NCI-H1092 treated with DMSO at 0.1 percent for 48 hours (cell line): ENCODE measurements at regions not wholly inside any gene's neighbourhood (a gene's known extent, or its start where the extent isn't known, plus 50 kb on each side); places are given as distances from the start of the nearest gene placed in this dataset.
A peak's percentile ranks its signal among the peaks of the same experiment; 100 is the strongest.

ENCODE experiments used
- DNase-seq: peaks from one replicate; lab custom pipeline; 2025; lab: John Stamatoyannopoulos, UW

GRCh38 chr7:115709664-115710063 is 320.9 kb downstream of the TFEC start:
- DNase-seq = no peak

- no peak for DNase-seq
Observed at GRCh38 chr7:115708013-115708341, 322.6 kb downstream of the TFEC start.

- peak; percentile 96 for DNase-seq
Observed at GRCh38 chr7:115707258-115708012, 323.1 kb downstream of the TFEC start.

GRCh38 chr7:115704884-115705283 is 325.7 kb downstream of the TFEC start:
- no peak for DNase-seq

- DNase-seq = no peak
Observed at GRCh38 chr7:115701141-115701540, 329.4 kb downstream of the TFEC start.

GRCh38 chr7:115694424-115694823 is 336.1 kb downstream of the TFEC start:
- no peak for DNase-seq

GRCh38 chr7:115693779-115694178 is 336.8 kb downstream of the TFEC start:
- no peak for DNase-seq

- no peak for DNase-seq
Observed at GRCh38 chr7:115689941-115690340, 340.6 kb downstream of the TFEC start.

- DNase-seq = no peak
Observed at GRCh38 chr7:115683093-115683492, 347.5 kb downstream of the TFEC start.

- no peak for DNase-seq
Observed at GRCh38 chr7:115682507-115682906, 348.1 kb downstream of the TFEC start.

GRCh38 chr7:115680921-115681320 is 349.6 kb downstream of the TFEC start:
- DNase-seq = no peak

- DNase-seq = peak; percentile 52
Observed at GRCh38 chr7:115679976-115680375, 350.6 kb downstream of the TFEC start.

- no peak for DNase-seq
Observed at GRCh38 chr7:115679423-115679822, 351.1 kb downstream of the TFEC start.

- DNase-seq = peak; percentile 56
Observed at GRCh38 chr7:115678086-115678982, 352.2 kb downstream of the TFEC start.

- DNase-seq = no peak
Observed at GRCh38 chr7:115676707-115677106, 353.9 kb downstream of the TFEC start.

- DNase-seq = peak; percentile 80
Observed at GRCh38 chr7:115676080-115676479, 354.5 kb downstream of the TFEC start.

- no peak for DNase-seq
Observed at GRCh38 chr7:115674467-115675024, 356.0 kb downstream of the TFEC start.

- no peak for DNase-seq
Observed at GRCh38 chr7:115672024-115672423, 358.5 kb downstream of the TFEC start.

GRCh38 chr7:115662676-115663075 is 367.9 kb downstream of the TFEC start:
- DNase-seq = no peak

GRCh38 chr7:115662120-115662519 is 368.4 kb downstream of the TFEC start:
- no peak for DNase-seq

GRCh38 chr7:115658223-115658622 is 372.3 kb downstream of the TFEC start:
- DNase-seq = no peak

- no peak for DNase-seq
Observed at GRCh38 chr7:115654384-115655214, 376.0 kb downstream of the TFEC start.
